Dermis microvascular lymphatic vessel endothelial cell (primary cell): ENCODE measurements at regions not wholly inside any gene's neighbourhood (a gene's known extent, or its start where the extent isn't known, plus 50 kb on each side); places are given as distances from the start of the nearest gene placed in this dataset.

Experiments
- DNase-seq, 2 donors: peaks; one replicate each; pipeline versions ENCODE4 v3.0.0 to v3.0.0-alpha.2; 2010; ENCODE audit warnings: low read depth in 2 of 2

GRCh38 chr6:14321992-14322772, 204.6 kb downstream of the CD83 start:
- no peak for DNase-seq

- no peak for DNase-seq
These were observed 205.3 kb downstream of the CD83 start for GRCh38 chr6:14322841-14323240.

DNA sequence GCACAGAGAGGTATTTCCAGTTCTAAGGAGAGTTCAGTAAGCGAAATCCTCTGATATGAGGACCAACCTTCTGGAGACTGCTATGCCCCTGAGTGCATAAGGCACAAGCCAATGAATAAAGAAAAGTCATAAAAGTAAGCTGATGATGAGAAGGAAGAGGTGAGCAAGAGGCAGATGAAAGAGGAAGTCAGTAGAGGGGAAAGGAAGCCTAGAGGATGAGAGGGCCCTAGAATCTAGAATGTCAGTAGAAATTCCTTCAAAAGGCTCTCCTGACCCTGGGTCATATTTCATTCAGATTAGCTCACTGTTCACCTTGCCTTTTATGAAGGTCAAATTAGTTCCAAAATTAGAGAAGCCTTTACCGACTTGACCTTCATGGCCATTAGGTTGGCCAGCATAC, 209.2 kb downstream of the CD83 start:
- DNase-seq, result no peak

DNA sequence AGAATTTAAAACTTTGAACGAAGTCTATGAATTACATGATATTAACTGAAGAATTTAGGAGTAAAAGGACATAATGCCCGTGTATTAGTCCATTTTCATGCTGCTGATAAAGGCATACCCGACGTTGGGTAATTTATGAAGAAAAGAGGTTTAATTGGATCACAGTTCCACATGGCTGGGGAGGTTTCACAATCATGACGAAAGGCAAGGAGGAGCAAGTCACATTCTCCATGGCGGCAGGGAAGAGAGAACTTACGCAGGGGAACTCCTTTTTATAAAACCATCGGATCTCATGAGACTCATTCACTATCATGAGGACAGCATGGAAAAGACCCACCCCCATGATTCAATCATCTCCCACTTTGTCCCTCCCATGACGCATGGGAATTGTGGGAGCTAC, 210.6 kb downstream of the CD83 start:
- DNase-seq, result no peak

- DNase-seq, result no peak
These were observed 216.2 kb downstream of the CD83 start for GRCh38 chr6:14333556-14334305.

DNA sequence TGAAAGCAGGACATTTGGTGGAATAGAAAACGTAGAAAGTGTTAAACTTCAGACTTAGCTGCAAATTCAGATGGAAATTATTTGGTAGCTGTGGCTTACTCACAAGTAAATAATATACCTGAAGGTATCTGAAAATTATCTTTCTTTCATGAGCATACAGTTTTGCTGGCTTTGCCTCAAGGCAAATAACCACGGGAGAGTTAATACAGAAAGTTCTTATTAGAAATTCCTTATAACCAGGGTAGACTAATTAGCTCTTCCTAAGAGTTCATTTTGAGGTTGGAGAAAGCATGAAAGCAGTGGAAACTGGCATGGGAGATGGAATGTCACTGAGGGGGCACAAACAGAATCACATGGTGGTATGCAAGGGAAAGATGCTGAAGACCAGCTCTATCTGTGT, 217.5 kb downstream of the CD83 start:
- DNase-seq, result no peak

DNA sequence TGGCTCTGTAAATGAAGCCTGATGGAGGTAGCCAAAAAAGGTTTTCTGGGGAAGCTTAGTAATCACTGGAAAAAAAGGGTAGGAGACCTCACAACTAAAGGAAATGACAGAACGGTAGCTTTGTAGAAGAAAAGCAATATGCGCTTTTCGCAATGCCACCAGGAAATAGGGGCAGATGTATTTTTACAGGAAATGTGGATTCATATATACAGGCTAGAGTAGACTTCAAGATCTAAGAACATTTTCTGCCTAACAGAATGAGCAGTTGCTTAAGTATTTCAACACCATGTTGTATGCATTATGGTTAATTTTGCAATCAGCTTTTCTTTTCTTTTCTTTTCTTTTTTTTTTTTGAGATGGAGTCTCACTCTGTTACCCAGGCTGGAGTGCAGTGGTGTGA, 219.6 kb downstream of the CD83 start:
- no peak for DNase-seq

DNA sequence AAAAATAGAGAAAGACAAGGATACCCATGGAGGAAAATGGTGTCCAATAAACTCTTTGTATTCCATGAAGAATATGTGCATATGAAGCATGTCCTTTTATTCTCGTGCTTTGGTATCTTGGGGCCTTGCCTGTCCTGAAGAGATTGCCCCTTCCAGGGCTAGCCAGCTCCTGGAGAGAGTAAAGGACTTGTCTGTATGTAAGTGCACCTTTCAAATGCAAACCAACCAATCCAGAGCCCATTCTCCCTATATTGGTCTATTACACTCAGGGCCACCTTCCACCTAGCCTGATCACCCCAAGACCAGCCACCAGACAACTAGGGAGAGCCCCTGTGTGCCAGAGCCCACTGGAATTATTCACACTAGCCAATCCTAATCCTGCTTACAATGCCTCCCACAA, 221.6 kb downstream of the CD83 start:
- DNase-seq, result no peak

DNA sequence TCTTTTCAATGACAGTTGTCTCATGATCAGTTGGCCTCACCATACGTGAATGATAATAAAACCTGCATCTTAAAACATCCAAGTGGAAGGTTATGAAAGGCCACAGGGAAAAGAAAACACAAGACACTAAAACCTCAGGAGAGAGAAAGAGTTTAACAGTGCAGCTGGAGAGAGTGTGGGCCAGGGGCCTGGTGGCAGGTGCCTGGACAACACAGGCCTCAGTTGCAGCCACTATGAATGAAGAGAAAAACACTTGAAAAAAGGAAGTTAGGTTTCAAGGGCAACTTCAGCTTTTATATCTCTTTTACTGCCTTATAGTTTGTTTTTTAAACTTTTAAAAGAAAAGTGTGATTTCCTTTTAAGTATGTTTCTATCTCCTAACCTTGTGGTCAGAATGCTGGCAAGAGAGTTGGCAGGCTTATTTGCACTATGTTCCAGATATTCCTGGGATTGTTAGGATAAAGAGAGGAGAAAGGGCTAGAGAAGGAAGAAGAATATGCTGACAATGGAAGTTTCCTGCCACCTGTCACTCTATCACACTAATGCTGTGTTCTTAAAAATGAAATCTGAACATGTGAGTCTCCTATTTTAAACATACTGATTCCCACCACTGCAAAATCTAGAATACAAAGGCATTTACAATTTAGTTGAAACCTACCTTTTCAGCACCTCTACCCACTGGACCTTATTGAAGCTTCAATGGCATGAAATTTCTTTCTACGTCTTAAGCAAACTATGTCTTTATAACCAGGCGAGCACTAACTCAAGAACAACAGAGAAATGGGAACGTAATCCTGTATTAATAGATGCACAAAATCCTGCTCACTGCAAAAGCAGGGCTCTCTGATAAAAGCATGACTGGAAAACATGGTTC, 222.4 kb downstream of the CD83 start:
- DNase-seq, result no peak

DNA sequence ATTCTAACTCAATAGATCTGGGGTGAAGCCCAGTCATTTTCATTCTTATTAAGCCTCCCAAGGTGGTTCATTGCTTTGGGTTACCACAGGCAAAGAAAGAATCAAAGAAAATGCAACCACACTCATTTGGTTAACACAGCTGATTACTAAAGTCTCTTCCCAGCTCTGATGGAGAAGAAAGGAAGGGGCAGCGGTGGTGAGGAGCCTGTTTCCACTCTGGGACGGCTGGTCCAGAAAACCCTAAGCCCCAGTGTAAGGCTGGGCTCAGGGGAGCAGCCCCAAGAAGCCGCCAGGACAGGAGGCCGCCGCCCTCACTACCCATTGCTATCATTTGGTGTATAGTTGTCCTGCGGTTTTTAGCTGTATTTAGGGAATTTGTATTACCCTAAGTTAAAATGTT, 226.9 kb downstream of the CD83 start:
- no peak for DNase-seq

DNA sequence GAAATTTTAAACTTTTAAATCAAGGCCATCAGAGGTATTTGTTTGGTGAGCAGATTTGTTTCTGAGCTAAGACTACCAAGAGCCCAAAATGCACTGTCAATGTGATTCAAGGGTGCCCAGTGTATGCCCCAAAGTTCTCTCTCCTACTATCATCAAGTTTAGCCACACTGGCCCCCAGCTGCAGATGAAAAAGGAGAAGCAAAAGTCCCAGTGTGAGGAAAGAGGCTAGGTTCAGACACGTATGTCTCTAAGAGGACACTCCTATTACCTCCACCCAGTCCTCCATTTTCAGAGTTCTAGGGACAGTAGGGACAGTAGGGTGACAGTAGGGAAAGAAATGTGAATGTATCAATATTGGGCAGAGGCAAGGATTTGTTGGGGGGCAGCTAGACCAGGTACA, 230.8 kb downstream of the CD83 start:
- DNase-seq, result no peak

GRCh38 chr6:14349507-14349906, 231.9 kb downstream of the CD83 start:
- DNase-seq, result no peak

- no peak for DNase-seq
These were observed 232.6 kb downstream of the CD83 start for GRCh38 chr6:14350210-14350609.

GRCh38 chr6:14353281-14353680, 235.7 kb downstream of the CD83 start:
- no peak for DNase-seq

GRCh38 chr6:14353798-14354197, 236.2 kb downstream of the CD83 start:
- no peak for DNase-seq

DNA sequence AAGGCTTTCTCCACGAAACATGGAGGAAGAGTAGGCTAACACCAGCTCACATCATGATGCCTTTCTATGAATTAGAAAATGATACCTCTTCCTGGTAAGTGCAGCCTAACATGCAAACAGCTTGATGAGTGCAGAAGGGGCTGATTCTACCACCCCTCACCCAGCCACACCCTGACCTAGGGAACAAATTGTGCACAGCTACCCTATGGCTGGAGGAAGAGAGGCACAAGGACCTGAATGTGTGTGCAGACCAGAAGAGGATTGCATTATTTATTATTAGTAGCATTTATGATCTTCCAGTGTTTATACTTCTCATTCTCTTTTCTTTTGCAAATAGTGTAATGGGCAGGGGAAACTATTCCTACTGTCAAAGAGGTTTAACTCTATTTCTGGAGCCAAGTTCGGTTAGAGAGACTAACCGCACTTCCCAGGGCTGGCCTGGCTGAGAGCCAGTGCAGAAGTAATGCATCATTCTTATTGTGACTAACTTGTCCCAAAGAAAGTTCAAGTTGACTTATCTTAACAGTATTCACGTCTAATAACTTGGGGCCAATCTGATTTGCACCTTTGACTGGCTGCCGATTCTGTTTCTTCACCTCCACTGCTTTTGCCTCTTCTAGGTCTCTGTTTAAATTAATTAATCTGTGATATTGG, 237.5 kb downstream of the CD83 start:
- no peak for DNase-seq

GRCh38 chr6:14359438-14359837, 241.9 kb downstream of the CD83 start:
- DNase-seq, result no peak

- DNase-seq, result no peak
These were observed 243.0 kb downstream of the CD83 start for GRCh38 chr6:14360565-14360964.

- DNase-seq, result no peak
These were observed 243.7 kb downstream of the CD83 start for GRCh38 chr6:14361297-14361696.

- no peak for DNase-seq
These were observed 244.5 kb downstream of the CD83 start for GRCh38 chr6:14361956-14362587.

DNA sequence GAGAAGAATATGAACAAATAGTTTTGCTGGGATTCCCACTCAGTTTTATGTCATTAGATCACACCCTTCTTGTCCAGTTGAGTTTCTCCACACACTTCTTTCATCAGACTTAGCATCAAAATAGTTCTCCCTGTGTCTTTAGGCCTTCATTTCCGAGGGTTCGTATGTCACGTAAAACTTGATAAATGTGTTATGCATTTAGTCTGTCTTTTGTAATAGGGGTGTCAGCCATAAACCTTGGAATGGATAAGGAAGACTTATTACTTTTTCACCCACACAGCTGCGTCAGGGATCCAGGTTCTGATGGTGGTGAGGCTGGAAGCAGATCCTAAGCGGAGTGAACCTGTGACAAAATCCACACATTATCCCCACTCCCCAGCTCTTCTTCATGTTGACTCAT, 246.8 kb downstream of the CD83 start:
- no peak for DNase-seq
